SH-SY5Y (cell line): ENCODE measurements at regions not wholly inside any gene's neighbourhood (a gene's known extent, or its start where the extent isn't known, plus 50 kb on each side); places are given as distances from the start of the nearest gene placed in this dataset.

Experiments used
- GATA2 ChIP-seq: IDR thresholded peaks from 2 replicates; pipeline ENCODE4 v1.6.1; 2011; ENCODE audit warnings: mild to moderate bottlenecking, low read depth, low read length
- GATA3 ChIP-seq: IDR thresholded peaks from 2 replicates; pipeline ENCODE4 v1.6.1; 2011; ENCODE audit warnings: low read depth, mild to moderate bottlenecking, low read length, moderate library complexity

GRCh38 chr4:111136438-111136837 is 513.6 kb upstream of the PITX2 start:
- TF ChIP-seq GATA2 (no peak), GATA3 (no peak)
